Esophagus muscularis mucosa (tissue), 4 donors: ENCODE measurements at regions not wholly inside any gene's neighbourhood (a gene's known extent, or its start where the extent isn't known, plus 50 kb on each side); places are given as distances from the start of the nearest gene placed in this dataset.
A peak's percentile ranks its signal among the peaks of the same experiment; 100 is the strongest.

Experiments used
- DNase-seq: peaks from one replicate; pipeline ENCODE4 v3.0.0-alpha.2; 2017; ENCODE audit errors: extremely low spot score
- H3K27ac ChIP-seq, 4 donors: fragments of 200-600 bp; sonication (generic); replicated peaks in 1 of 4; 1 replicate in 3 of 4; 2 replicates in 1 of 4; pipeline ENCODE4 v1.5.1; 2016 to 2019; ENCODE audit warnings: mild to moderate bottlenecking in 1 of 4
- H3K27me3 ChIP-seq, 4 donors: fragments of 200-600 bp; sonication (generic); one replicate each; pipeline versions ENCODE4 v1.5.1 to v1.6.0; 2016 to 2019
- H3K36me3 ChIP-seq, 4 donors: fragments of 200-600 bp; sonication (generic); one replicate each; pipeline ENCODE4 v1.5.1; 2016 to 2019
- H3K4me1 ChIP-seq, 4 donors: fragments of 200-600 bp; sonication (generic); one replicate each; pipeline ENCODE4 v1.5.1; 2016 to 2019
- H3K4me3 ChIP-seq, 4 donors: fragments of 200-600 bp; sonication (generic); 1 replicate in 2 of 4; 2 replicates in 2 of 4; pipeline ENCODE4 v1.5.1; 2016 to 2019; ENCODE audit warnings: mild to moderate bottlenecking in 4 of 4, moderate library complexity in 1 of 4
- H3K9me3 ChIP-seq, 4 donors: fragments of 200-600 bp; sonication (generic); 1 replicate in 3 of 4; 2 replicates in 1 of 4; pipeline ENCODE4 v1.5.1; 2016 to 2019
- CTCF ChIP-seq, 3 experiments: fragments of 200-600 bp in 2 of 3; fragments of 450-650 bp in 1 of 3; sonication (generic) in 2 of 3; IDR thresholded peaks; one replicate each; pipeline ENCODE4 v1.5.1; 2017 to 2019; ENCODE audit warnings: antibody characterized with exemption in 3 of 3, mild to moderate bottlenecking in 2 of 3, moderate library complexity in 1 of 3
- EP300 ChIP-seq: sonication (generic); formaldehyde crosslinking; IDR thresholded peaks from one replicate; pipeline ENCODE4 v1.6.1; 2017; ENCODE audit warnings: antibody characterized with exemption
- POLR2A ChIP-seq: fragments of 450-650 bp; IDR thresholded peaks from one replicate; pipeline ENCODE4 v1.6.1; 2017; ENCODE audit warnings: antibody characterized with exemption, moderate library complexity, mild to moderate bottlenecking, low read depth
- POLR2AphosphoS5 ChIP-seq, 2 donors: sonication (generic); formaldehyde crosslinking; IDR thresholded peaks; one replicate each; pipeline ENCODE4 v1.6.1; 2017; ENCODE audit warnings: antibody characterized with exemption in 2 of 2
- WGBS: methylation state at CpG from one replicate; pipeline ENCODE4 v1.1.5; 2018; 5-methylcytosine and 5-hydroxymethylcytosine counted together
- intact Hi-C: fragments of 100-400 bp; cut with DNase I; formaldehyde crosslinking; loops from one replicate; pipeline ENCODE4 v1.15.1; 2023

GRCh38 chr4:52173470-52174045 is 122.5 kb downstream of the SPATA18 start:
- H3K4me1 ChIP-seq = peaks cover 10 to 15% (median 13%) of the 10 kb centered on the region in 4 donors
- intact Hi-C loops = no loop called here
- H3K36me3 ChIP-seq = no peaks in the 10 kb centered on the region
- WGBS = 59% methylated on average over 2 of the region's 2 CpGs
- H3K4me3 ChIP-seq = no peak overlapping the region
- peaks cover 0 to 4% (median 2%) of the 10 kb centered on the region in 4 donors for H3K9me3 ChIP-seq
- no peak for DNase-seq
- H3K27me3 ChIP-seq = no peaks in the 10 kb centered on the region
- TF ChIP-seq CTCF (IDR thresholded peaks at IDR 0.05) = no peak
- no peak for TF ChIP-seq EP300
- no peak for TF ChIP-seq POLR2AphosphoS5 (IDR thresholded peaks at IDR 0.05)
- H3K27ac ChIP-seq = peak overlapping the region in 2 of 4 donors; percentile 24 to 30

GRCh38 chr4:52187603-52188002 is 136.5 kb downstream of the SPATA18 start:
- H3K4me1 ChIP-seq = peaks cover 0 to 63% (median 31%) of the 10 kb centered on the region in 4 donors
- WGBS = 59% methylated on average over 1 of the region's 1 CpG
- H3K27me3 ChIP-seq = no peaks in the 10 kb centered on the region
- no peak overlapping the region for H3K4me3 ChIP-seq
- DNase-seq = no peak
- no peak overlapping the region for H3K27ac ChIP-seq
- intact Hi-C loops = no loop called here
- TF ChIP-seq EP300 (no peak), POLR2AphosphoS5 (IDR thresholded peaks at IDR 0.05) (no peak), POLR2A (no peak), CTCF (IDR thresholded peaks at IDR 0.05) (no peak)
- no peaks in the 10 kb centered on the region for H3K36me3 ChIP-seq
- no peaks in the 10 kb centered on the region for H3K9me3 ChIP-seq

GRCh38 chr4:52192001-52192400 is 140.9 kb downstream of the SPATA18 start:
- TF ChIP-seq POLR2AphosphoS5 (IDR thresholded peaks at IDR 0.05) = no peak
- TF ChIP-seq CTCF (IDR thresholded peaks at IDR 0.05) = no peak
- no peak for TF ChIP-seq EP300
- TF ChIP-seq POLR2A = no peak
- intact Hi-C loops = no loop called here
- H3K27ac ChIP-seq = peak overlapping the region in 1 of 4 donors; percentile 24
- H3K9me3 ChIP-seq = no peaks in the 10 kb centered on the region
- DNase-seq = no peak
- H3K4me3 ChIP-seq = no peak overlapping the region
- H3K4me1 ChIP-seq = peaks cover 0 to 37% (median 20%) of the 10 kb centered on the region in 4 donors
- no peaks in the 10 kb centered on the region for H3K36me3 ChIP-seq
- no peaks in the 10 kb centered on the region for H3K27me3 ChIP-seq
- WGBS = 49% methylated on average over 2 of the region's 2 CpGs

GRCh38 chr4:52192721-52193135 is 141.6 kb downstream of the SPATA18 start:
- no peaks in the 10 kb centered on the region for H3K27me3 ChIP-seq
- no peaks in the 10 kb centered on the region for H3K36me3 ChIP-seq
- TF ChIP-seq CTCF (IDR thresholded peaks at IDR 0.05) (no peak), POLR2A (no peak)
- H3K9me3 ChIP-seq = no peaks in the 10 kb centered on the region
- WGBS = 62% methylated on average over 6 of the region's 6 CpGs
- no peak for DNase-seq
- no peak overlapping the region for H3K4me3 ChIP-seq
- H3K4me1 ChIP-seq = peaks cover 0 to 31% (median 17%) of the 10 kb centered on the region in 4 donors
- intact Hi-C loops = no loop called here
- no peak overlapping the region for H3K27ac ChIP-seq

- DNase-seq = no peak
- H3K4me3 ChIP-seq = no peak overlapping the region
- H3K36me3 ChIP-seq = no peaks in the 10 kb centered on the region
- H3K9me3 ChIP-seq = no peaks in the 10 kb centered on the region
- intact Hi-C loops = no loop called here
- 86% methylated on average over 5 of the region's 5 CpGs for whole genome bisulfite sequencing
- TF ChIP-seq EP300 (no peak), POLR2AphosphoS5 (IDR thresholded peaks at IDR 0.05) (no peak)
- H3K27ac ChIP-seq = no peak overlapping the region
- H3K27me3 ChIP-seq = no peaks in the 10 kb centered on the region
- H3K4me1 ChIP-seq = peaks cover 0 to 40% (median 19%) of the 10 kb centered on the region in 4 donors
Measured at GRCh38 chr4:52195869-52196268, 144.8 kb downstream of the SPATA18 start.
